Ishikawa (cell line): ENCODE measurements at regions not wholly inside any gene's neighbourhood (a gene's known extent, or its start where the extent isn't known, plus 50 kb on each side); places are given as distances from the start of the nearest gene placed in this dataset.

Experiments
- CEBPB ChIP-seq: IDR thresholded peaks from 2 replicates; pipeline ENCODE4 v1.6.1; 2012
- CREB1 ChIP-seq: IDR thresholded peaks from 2 replicates; pipeline ENCODE4 v1.6.1; 2012; ENCODE audit warnings: low read depth
- EGR1 ChIP-seq: IDR thresholded peaks from 2 replicates; pipeline ENCODE4 v1.6.1; 2012
- EP300 ChIP-seq: IDR thresholded peaks from 2 replicates; pipeline ENCODE4 v1.6.1; 2012; ENCODE audit warnings: borderline replicate concordance
- FOXM1 ChIP-seq: IDR thresholded peaks from 2 replicates; pipeline ENCODE4 v1.6.1; 2012; ENCODE audit warnings: low read depth, borderline replicate concordance
- NFIC ChIP-seq: IDR thresholded peaks from 2 replicates; pipeline ENCODE4 v1.6.1; 2012
- RAD21 ChIP-seq: IDR thresholded peaks from 2 replicates; pipeline ENCODE4 v1.6.1; 2012; ENCODE audit warnings: low read depth
- TAF1 ChIP-seq: IDR thresholded peaks from 2 replicates; pipeline ENCODE4 v1.6.1; 2012; ENCODE audit warnings: low read depth, mild to moderate bottlenecking
- TCF12 ChIP-seq: IDR thresholded peaks from 2 replicates; pipeline ENCODE4 v1.6.1; 2012; ENCODE audit warnings: low read depth
- TEAD4 ChIP-seq: IDR thresholded peaks from 2 replicates; pipeline ENCODE4 v1.6.1; 2012
- YY1 ChIP-seq: IDR thresholded peaks from 2 replicates; pipeline ENCODE4 v1.6.1; 2012; ENCODE audit warnings: low read depth
- ZBTB7A ChIP-seq: IDR thresholded peaks from 2 replicates; pipeline ENCODE4 v1.6.1; 2012; ENCODE audit warnings: low read depth
- TF ChIP-seq, protein P1 (sequence below): IDR thresholded peaks from 2 replicates; pipeline ENCODE4 v1.6.1; 2012
- TF ChIP-seq, protein P2 (sequence below): IDR thresholded peaks from 2 replicates; pipeline ENCODE4 v1.6.1; 2012; ENCODE audit warnings: low read depth, mild to moderate bottlenecking
- TF ChIP-seq, protein P3 (sequence below): IDR thresholded peaks from 2 replicates; pipeline ENCODE4 v1.6.1; 2012

DNA sequence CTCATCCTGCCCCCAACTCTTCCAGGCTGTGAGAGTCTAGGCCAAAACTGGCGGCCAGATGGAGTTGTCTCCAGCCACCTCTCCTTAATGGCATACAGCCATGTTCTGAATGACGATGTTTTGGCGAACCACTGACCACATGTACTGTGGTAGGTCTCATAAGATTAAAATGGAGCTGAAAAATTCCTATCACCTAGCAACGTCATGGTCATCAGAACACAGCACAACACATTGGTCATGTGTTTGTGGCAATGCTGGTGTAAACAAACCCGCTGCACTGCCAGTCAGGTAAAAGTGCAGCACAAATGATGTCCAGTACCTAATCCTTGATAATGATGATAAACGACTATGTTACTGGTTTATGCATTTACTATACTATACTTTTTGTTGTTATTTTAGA is 290.0 kb upstream of the MKI67 start:
- TF ChIP-seq, protein P1, sequence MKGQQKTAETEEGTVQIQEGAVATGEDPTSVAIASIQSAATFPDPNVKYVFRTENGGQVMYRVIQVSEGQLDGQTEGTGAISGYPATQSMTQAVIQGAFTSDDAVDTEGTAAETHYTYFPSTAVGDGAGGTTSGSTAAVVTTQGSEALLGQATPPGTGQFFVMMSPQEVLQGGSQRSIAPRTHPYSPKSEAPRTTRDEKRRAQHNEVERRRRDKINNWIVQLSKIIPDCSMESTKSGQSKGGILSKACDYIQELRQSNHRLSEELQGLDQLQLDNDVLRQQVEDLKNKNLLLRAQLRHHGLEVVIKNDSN = no peak
- TF ChIP-seq EP300 = no peak
- TF ChIP-seq RAD21 = no peak
- TF ChIP-seq YY1 = no peak
- TF ChIP-seq FOXM1 = no peak
- TF ChIP-seq TEAD4 = no peak
- no peak for TF ChIP-seq CREB1
- no peak for TF ChIP-seq TCF12
- no peak for TF ChIP-seq CEBPB
- no peak for TF ChIP-seq EGR1
- TF ChIP-seq, protein P2, sequence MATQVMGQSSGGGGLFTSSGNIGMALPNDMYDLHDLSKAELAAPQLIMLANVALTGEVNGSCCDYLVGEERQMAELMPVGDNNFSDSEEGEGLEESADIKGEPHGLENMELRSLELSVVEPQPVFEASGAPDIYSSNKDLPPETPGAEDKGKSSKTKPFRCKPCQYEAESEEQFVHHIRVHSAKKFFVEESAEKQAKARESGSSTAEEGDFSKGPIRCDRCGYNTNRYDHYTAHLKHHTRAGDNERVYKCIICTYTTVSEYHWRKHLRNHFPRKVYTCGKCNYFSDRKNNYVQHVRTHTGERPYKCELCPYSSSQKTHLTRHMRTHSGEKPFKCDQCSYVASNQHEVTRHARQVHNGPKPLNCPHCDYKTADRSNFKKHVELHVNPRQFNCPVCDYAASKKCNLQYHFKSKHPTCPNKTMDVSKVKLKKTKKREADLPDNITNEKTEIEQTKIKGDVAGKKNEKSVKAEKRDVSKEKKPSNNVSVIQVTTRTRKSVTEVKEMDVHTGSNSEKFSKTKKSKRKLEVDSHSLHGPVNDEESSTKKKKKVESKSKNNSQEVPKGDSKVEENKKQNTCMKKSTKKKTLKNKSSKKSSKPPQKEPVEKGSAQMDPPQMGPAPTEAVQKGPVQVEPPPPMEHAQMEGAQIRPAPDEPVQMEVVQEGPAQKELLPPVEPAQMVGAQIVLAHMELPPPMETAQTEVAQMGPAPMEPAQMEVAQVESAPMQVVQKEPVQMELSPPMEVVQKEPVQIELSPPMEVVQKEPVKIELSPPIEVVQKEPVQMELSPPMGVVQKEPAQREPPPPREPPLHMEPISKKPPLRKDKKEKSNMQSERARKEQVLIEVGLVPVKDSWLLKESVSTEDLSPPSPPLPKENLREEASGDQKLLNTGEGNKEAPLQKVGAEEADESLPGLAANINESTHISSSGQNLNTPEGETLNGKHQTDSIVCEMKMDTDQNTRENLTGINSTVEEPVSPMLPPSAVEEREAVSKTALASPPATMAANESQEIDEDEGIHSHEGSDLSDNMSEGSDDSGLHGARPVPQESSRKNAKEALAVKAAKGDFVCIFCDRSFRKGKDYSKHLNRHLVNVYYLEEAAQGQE = no peak
- no peak for TF ChIP-seq ZBTB7A
- TF ChIP-seq TAF1 = no peak
- TF ChIP-seq, protein P3, sequence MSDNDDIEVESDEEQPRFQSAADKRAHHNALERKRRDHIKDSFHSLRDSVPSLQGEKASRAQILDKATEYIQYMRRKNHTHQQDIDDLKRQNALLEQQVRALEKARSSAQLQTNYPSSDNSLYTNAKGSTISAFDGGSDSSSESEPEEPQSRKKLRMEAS = no peak
- TF ChIP-seq NFIC = no peak

DNA sequence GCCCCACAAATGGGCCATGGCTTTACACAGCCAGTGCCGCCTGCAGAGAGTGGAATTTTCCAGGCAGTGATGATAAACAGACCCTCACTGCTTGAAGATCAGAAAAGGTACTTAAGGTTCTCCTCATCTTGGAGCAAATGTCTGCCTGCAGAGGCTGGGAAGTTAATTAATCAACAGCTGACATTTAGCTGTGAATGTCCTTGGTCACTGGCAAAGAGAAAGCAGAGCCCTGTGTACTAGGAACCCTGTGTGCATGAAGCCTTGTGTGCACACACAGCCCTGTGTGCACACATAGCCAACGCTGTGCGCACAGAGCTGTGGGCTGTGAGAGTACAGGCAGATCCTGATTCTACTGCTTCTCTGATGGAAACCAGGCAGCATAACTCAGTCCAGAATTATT is 291.6 kb upstream of the MKI67 start:
- TF ChIP-seq ZBTB7A (no peak), YY1 (no peak), FOXM1 (no peak), RAD21 (no peak), CREB1 (no peak), EP300 (no peak), CEBPB (no peak)
- TF ChIP-seq, protein P1 = no peak
- TF ChIP-seq, protein P2 = no peak
- TF ChIP-seq, protein P3 = no peak

DNA sequence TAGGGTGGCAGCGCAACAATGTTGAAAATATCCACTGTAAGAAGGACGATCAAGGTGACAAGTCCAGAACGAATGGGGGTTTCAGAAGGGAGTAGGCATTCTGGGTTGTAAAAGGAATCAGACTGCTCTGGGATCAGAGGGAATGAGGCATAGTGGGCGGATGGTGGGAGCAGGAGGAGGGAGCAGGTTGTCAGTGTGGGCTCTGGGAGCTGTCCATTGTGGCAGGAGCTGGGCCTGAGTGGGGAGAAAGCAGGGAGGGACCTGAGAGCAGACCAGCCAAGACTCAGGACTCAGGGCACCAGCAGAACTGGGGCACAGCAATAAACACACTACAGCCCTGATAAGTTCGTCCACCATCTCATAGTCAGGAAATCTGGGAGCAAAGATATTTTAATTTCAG is 292.6 kb upstream of the MKI67 start:
- no peak for TF ChIP-seq CREB1
- no peak for TF ChIP-seq FOXM1
- TF ChIP-seq NFIC = no peak
- TF ChIP-seq, protein P2 = peak; percentile 41
- TF ChIP-seq EGR1 = no peak

DNA sequence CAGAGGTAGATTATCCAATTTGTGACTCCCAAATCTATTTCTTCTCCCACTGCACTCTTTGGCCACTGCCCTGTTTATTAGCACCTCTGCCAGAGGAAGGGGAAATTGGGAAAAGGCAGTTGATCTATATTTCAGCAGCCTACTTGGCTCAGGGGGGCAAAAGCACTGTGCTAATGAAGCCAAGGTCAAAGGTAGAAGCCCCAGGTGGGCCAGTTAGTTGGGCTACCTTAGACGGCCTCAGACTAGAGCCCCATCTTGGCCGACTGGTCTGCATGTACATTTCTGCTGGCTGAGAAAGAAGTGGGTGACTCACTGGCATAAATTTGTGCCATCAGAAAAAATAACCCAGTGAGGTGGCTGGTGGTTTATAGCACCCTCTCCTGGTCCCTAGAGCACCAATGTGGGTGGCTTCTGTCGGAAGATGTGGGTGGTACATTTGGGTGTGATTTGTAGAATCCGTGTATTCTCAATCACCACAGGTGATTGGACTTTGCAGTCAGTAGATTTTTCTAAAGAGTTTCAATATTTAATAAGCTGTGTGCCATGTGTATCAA is 293.3 kb upstream of the MKI67 start:
- TF ChIP-seq EGR1 (no peak), NFIC (no peak), CREB1 (no peak), RAD21 (no peak), CEBPB (no peak), YY1 (no peak), TEAD4 (no peak), TAF1 (no peak), TCF12 (no peak), FOXM1 (no peak), EP300 (no peak)
- TF ChIP-seq, protein P3 = no peak
- TF ChIP-seq, protein P2 = no peak
- TF ChIP-seq, protein P1 = no peak
